HEK293 (cell line): ENCODE measurements at regions not wholly inside any gene's neighbourhood (a gene's known extent, or its start where the extent isn't known, plus 50 kb on each side); places are given as distances from the start of the nearest gene placed in this dataset.

Experiments used
- CTCF ChIA-PET: fragments of 350-600 bp; formaldehyde crosslinking; extraction: SDS; loops from one replicate; lab custom pipeline; 2021; ENCODE audit warnings: antibody characterized with exemption; lab: Yijun Ruan, JAX
- POLR2A ChIA-PET: fragments of 300-600 bp; formaldehyde crosslinking; extraction: SDS; loops from one replicate; lab custom pipeline; 2020; ENCODE audit warnings: antibody characterized with exemption, inconsistent platforms; lab: Yijun Ruan, JAX
- H3K27ac ChIP-seq: fragments of 200-500 bp; sonication (Bioruptor generic); 2 replicates; pipeline ENCODE4 v1.5.1; 2014; ENCODE audit warnings: low read depth, low read length, control low read depth, inconsistent platforms; ENCODE audit errors: extremely low read depth
- H3K36me3 ChIP-seq, 2 experiments: fragments of 200-500 bp in 1 of 2; sonication (Bioruptor generic) in 1 of 2; 1 replicate in 1 of 2; 2 replicates in 1 of 2; pipeline ENCODE4 v1.5.1; 2014 to 2017; ENCODE audit warnings: inconsistent platforms in 2 of 2, low read length in 2 of 2; ENCODE audit not compliant: control insufficient read depth in 2 of 2, insufficient read depth in 1 of 2
- H3K4me1 ChIP-seq: fragments of 200-500 bp; sonication (Bioruptor generic); 2 replicates; pipeline ENCODE4 v1.5.1; 2014; ENCODE audit warnings: mild to moderate bottlenecking, low read length, inconsistent platforms; ENCODE audit not compliant: control insufficient read depth, insufficient read depth
- H3K4me3 ChIP-seq: 2 replicates; pipeline ENCODE4 v1.5.1; 2011; ENCODE audit warnings: low read depth, mild to moderate bottlenecking, control low read depth, low read length, moderate library complexity
- H3K9me3 ChIP-seq: fragments of 200-500 bp; sonication (Bioruptor generic); 2 replicates; pipeline ENCODE4 v1.5.1; 2014; ENCODE audit warnings: low read depth, low read length, inconsistent platforms; ENCODE audit not compliant: control insufficient read depth, insufficient read depth
- GLIS1 ChIP-seq: fragments of 450-650 bp; formaldehyde crosslinking; IDR thresholded peaks from 2 replicates; pipeline ENCODE4 v1.5.1; 2016; ENCODE audit warnings: missing biosample characterization, missing genetic modification characterization
- KLF10 ChIP-seq: fragments of 450-650 bp; IDR thresholded peaks from 2 replicates; pipeline ENCODE4 v1.5.1; 2018; ENCODE audit warnings: missing biosample characterization, mild to moderate bottlenecking, missing genetic modification characterization
- ZBTB21 ChIP-seq: fragments of 450-650 bp; formaldehyde crosslinking; IDR thresholded peaks from 2 replicates; pipeline ENCODE4 v1.5.1; 2017; ENCODE audit warnings: missing biosample characterization, missing genetic modification characterization
- ZBTB26 ChIP-seq: fragments of 450-650 bp; formaldehyde crosslinking; optimal IDR thresholded peaks from 2 replicates; pipeline ENCODE3; 2016; ENCODE audit warnings: missing biosample characterization, mild to moderate bottlenecking, missing genetic modification characterization
- ZBTB8A ChIP-seq: fragments of 450-650 bp; formaldehyde crosslinking; IDR thresholded peaks from 2 replicates; pipeline ENCODE4 v1.5.1; 2016; ENCODE audit warnings: missing biosample characterization, missing genetic modification characterization
- ZNF155 ChIP-seq: fragments of 450-650 bp; formaldehyde crosslinking; IDR thresholded peaks from 2 replicates; pipeline ENCODE4 v1.5.1; 2016; ENCODE audit warnings: missing biosample characterization, missing genetic modification characterization
- ZNF544 ChIP-seq: fragments of 450-650 bp; formaldehyde crosslinking; IDR thresholded peaks from 2 replicates; pipeline ENCODE4 v1.5.0; 2017; ENCODE audit warnings: missing biosample characterization, missing genetic modification characterization
- ZNF654 ChIP-seq: fragments of 450-650 bp; formaldehyde crosslinking; IDR thresholded peaks from 2 replicates; pipeline ENCODE4 v1.5.1; 2016; ENCODE audit warnings: low read depth, missing biosample characterization, missing genetic modification characterization
- ZNF776 ChIP-seq: fragments of 450-650 bp; formaldehyde crosslinking; IDR thresholded peaks from 2 replicates; pipeline ENCODE4 v1.5.0; 2017; ENCODE audit warnings: missing biosample characterization, missing genetic modification characterization, borderline replicate concordance
- TF ChIP-seq, protein P1 (sequence below): fragments of 450-650 bp; formaldehyde crosslinking; IDR thresholded peaks from 2 replicates; pipeline ENCODE4 v1.5.1; 2016; ENCODE audit warnings: missing biosample characterization, missing genetic modification characterization, low read depth
- TF ChIP-seq, protein P2 (sequence below): fragments of 450-650 bp; formaldehyde crosslinking; IDR thresholded peaks from 2 replicates; pipeline ENCODE4 v1.5.1; 2016; ENCODE audit warnings: missing biosample characterization, missing genetic modification characterization
- TF ChIP-seq, protein P3 (sequence below): fragments of 450-650 bp; formaldehyde crosslinking; IDR thresholded peaks from 2 replicates; pipeline ENCODE4 v1.5.1; 2016; ENCODE audit warnings: missing biosample characterization, missing genetic modification characterization
- TF ChIP-seq, protein P4 (sequence below): fragments of 450-650 bp; formaldehyde crosslinking; IDR thresholded peaks from 2 replicates; pipeline ENCODE4 v1.5.1; 2017; ENCODE audit warnings: missing biosample characterization, missing genetic modification characterization
- TF ChIP-seq, protein P5 (sequence below): fragments of 450-650 bp; formaldehyde crosslinking; IDR thresholded peaks from 2 replicates; pipeline ENCODE4 v1.5.1; 2017; ENCODE audit warnings: missing biosample characterization, missing genetic modification characterization

DNA sequence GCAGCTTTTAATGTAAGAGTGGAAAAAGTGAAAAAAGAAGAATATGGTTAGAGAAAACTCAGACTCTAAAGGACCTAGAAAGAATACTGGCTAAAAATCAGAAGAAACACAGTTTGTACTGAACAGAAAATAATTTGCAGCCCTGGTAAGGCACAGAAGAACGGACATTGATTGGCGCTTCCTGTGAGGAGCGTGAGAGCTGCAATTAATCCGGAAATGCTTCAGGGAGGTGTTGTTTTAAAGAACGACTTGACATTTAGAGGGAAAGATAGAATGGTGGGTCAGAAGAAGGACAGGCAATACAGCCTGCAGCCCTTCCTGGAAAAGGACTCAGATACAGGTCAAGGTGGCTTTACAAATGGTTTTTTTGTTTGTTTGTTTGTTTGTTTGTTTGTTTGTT, 151.3 kb upstream of the TSC22D2 start:
- H3K4me3 ChIP-seq = no peak overlapping the region
- CTCF ChIA-PET = no interaction called here
- H3K36me3 ChIP-seq = no peaks in the 10 kb centered on the region
- POLR2A ChIA-PET = no interaction called here
- H3K27ac ChIP-seq = no peak overlapping the region
- TF ChIP-seq, protein P1, sequence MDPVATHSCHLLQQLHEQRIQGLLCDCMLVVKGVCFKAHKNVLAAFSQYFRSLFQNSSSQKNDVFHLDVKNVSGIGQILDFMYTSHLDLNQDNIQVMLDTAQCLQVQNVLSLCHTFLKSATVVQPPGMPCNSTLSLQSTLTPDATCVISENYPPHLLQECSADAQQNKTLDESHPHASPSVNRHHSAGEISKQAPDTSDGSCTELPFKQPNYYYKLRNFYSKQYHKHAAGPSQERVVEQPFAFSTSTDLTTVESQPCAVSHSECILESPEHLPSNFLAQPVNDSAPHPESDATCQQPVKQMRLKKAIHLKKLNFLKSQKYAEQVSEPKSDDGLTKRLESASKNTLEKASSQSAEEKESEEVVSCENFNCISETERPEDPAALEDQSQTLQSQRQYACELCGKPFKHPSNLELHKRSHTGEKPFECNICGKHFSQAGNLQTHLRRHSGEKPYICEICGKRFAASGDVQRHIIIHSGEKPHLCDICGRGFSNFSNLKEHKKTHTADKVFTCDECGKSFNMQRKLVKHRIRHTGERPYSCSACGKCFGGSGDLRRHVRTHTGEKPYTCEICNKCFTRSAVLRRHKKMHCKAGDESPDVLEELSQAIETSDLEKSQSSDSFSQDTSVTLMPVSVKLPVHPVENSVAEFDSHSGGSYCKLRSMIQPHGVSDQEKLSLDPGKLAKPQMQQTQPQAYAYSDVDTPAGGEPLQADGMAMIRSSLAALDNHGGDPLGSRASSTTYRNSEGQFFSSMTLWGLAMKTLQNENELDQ (tag by site-specific recombination) = no peak
- no peak for TF ChIP-seq ZNF544 (tag by site-specific recombination)
- TF ChIP-seq ZBTB26 (tag by site-specific recombination) = no peak
- TF ChIP-seq, protein P2, sequence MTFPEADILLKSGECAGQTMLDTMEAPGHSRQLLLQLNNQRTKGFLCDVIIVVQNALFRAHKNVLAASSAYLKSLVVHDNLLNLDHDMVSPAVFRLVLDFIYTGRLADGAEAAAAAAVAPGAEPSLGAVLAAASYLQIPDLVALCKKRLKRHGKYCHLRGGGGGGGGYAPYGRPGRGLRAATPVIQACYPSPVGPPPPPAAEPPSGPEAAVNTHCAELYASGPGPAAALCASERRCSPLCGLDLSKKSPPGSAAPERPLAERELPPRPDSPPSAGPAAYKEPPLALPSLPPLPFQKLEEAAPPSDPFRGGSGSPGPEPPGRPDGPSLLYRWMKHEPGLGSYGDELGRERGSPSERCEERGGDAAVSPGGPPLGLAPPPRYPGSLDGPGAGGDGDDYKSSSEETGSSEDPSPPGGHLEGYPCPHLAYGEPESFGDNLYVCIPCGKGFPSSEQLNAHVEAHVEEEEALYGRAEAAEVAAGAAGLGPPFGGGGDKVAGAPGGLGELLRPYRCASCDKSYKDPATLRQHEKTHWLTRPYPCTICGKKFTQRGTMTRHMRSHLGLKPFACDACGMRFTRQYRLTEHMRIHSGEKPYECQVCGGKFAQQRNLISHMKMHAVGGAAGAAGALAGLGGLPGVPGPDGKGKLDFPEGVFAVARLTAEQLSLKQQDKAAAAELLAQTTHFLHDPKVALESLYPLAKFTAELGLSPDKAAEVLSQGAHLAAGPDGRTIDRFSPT (tag by site-specific recombination) = no peak
- TF ChIP-seq, protein P3, sequence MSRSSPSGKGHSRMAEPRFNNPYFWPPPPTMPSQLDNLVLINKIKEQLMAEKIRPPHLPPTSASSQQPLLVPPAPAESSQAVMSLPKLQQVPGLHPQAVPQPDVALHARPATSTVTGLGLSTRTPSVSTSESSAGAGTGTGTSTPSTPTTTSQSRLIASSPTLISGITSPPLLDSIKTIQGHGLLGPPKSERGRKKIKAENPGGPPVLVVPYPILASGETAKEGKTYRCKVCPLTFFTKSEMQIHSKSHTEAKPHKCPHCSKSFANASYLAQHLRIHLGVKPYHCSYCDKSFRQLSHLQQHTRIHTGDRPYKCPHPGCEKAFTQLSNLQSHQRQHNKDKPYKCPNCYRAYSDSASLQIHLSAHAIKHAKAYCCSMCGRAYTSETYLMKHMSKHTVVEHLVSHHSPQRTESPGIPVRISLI (tag by site-specific recombination) = no peak
- TF ChIP-seq KLF10 (tag by site-specific recombination) = no peak
- TF ChIP-seq, protein P4, sequence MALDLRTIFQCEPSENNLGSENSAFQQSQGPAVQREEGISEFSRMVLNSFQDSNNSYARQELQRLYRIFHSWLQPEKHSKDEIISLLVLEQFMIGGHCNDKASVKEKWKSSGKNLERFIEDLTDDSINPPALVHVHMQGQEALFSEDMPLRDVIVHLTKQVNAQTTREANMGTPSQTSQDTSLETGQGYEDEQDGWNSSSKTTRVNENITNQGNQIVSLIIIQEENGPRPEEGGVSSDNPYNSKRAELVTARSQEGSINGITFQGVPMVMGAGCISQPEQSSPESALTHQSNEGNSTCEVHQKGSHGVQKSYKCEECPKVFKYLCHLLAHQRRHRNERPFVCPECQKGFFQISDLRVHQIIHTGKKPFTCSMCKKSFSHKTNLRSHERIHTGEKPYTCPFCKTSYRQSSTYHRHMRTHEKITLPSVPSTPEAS (tag by site-specific recombination) = no peak
- no peak for TF ChIP-seq ZNF776 (tag by site-specific recombination)
- TF ChIP-seq, protein P5, sequence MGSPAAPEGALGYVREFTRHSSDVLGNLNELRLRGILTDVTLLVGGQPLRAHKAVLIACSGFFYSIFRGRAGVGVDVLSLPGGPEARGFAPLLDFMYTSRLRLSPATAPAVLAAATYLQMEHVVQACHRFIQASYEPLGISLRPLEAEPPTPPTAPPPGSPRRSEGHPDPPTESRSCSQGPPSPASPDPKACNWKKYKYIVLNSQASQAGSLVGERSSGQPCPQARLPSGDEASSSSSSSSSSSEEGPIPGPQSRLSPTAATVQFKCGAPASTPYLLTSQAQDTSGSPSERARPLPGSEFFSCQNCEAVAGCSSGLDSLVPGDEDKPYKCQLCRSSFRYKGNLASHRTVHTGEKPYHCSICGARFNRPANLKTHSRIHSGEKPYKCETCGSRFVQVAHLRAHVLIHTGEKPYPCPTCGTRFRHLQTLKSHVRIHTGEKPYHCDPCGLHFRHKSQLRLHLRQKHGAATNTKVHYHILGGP = no peak
- TF ChIP-seq ZNF155 = no peak
- TF ChIP-seq ZBTB8A (tag by site-specific recombination) = no peak
- TF ChIP-seq ZNF654 (tag by site-specific recombination) = no peak
- no peak for TF ChIP-seq ZBTB21 (tag by site-specific recombination)
- no peaks in the 10 kb centered on the region for H3K9me3 ChIP-seq
- no peaks in the 10 kb centered on the region for H3K4me1 ChIP-seq

- H3K36me3 ChIP-seq = no peaks in the 10 kb centered on the region
- H3K9me3 ChIP-seq = no peaks in the 10 kb centered on the region
- no peak overlapping the region for H3K27ac ChIP-seq
- CTCF ChIA-PET = no interaction called here
- H3K4me3 ChIP-seq = no peak overlapping the region
- peaks cover 3% of the 10 kb centered on the region; the same call in 1 of the 2 replicates for H3K4me1 ChIP-seq
- POLR2A ChIA-PET = no interaction called here
- TF ChIP-seq GLIS1 (tag by site-specific recombination) = no peak
- TF ChIP-seq, all 188 proteins: peak for 0
Measured at GRCh38 chr3:150256318-150256717, 151.8 kb upstream of the TSC22D2 start.
